ENCODE measurements at regions not wholly inside any gene's neighbourhood (a gene's known extent, or its start where the extent isn't known, plus 50 kb on each side); places are given as distances from the start of the nearest gene placed in this dataset.

- TF ChIP-seq CHD7 (IDR thresholded peaks at IDR 0.05; ENCODE audit: insufficient replicate concordance, low read length) (no peak), TCF12 (IDR thresholded peaks at IDR 0.05; ENCODE audit: low read depth, low read length) (no peak), HDAC2 (IDR thresholded peaks at IDR 0.05; ENCODE audit: borderline replicate concordance in 1 of 2, low read depth in 2 of 2, low read length in 2 of 2) (no peak), PHF8 (conservative IDR thresholded peaks at IDR 0.05; ENCODE audit: low read depth, low read length) (no peak), CTBP2 (IDR thresholded peaks at IDR 0.05; ENCODE audit: borderline replicate concordance, insufficient read depth, insufficient read length, low read length) (no peak), ASH2L (IDR thresholded peaks at IDR 0.05; ENCODE audit: low read length) (no peak), TAF7 (optimal IDR thresholded peaks at IDR 0.05; ENCODE audit: borderline replicate concordance, low read depth, low read length) (no peak), RBBP5 (IDR thresholded peaks at IDR 0.05; ENCODE audit: borderline replicate concordance, low read depth, low read length) (no peak), RAD21 (IDR thresholded peaks at IDR 0.05 in 1 of 2, conservative IDR thresholded peaks at IDR 0.05 in 1 of 2; ENCODE audit: low read depth in 2 of 2, low read length in 2 of 2) (no peak), HDAC6 (IDR thresholded peaks at IDR 0.05; ENCODE audit: low read depth, low read length) (no peak), EZH2 (IDR thresholded peaks at IDR 0.05; ENCODE audit: low read depth, low read length, severe bottlenecking) (no peak)
Measured at GRCh38 chr14:56742391-56742878, 67.8 kb downstream of the OTX2 start (continued).

Measured in H1 (cell line).